ENCODE measurements at regions not wholly inside any gene's neighbourhood (a gene's known extent, or its start where the extent isn't known, plus 50 kb on each side); places are given as distances from the start of the nearest gene placed in this dataset.

DNA sequence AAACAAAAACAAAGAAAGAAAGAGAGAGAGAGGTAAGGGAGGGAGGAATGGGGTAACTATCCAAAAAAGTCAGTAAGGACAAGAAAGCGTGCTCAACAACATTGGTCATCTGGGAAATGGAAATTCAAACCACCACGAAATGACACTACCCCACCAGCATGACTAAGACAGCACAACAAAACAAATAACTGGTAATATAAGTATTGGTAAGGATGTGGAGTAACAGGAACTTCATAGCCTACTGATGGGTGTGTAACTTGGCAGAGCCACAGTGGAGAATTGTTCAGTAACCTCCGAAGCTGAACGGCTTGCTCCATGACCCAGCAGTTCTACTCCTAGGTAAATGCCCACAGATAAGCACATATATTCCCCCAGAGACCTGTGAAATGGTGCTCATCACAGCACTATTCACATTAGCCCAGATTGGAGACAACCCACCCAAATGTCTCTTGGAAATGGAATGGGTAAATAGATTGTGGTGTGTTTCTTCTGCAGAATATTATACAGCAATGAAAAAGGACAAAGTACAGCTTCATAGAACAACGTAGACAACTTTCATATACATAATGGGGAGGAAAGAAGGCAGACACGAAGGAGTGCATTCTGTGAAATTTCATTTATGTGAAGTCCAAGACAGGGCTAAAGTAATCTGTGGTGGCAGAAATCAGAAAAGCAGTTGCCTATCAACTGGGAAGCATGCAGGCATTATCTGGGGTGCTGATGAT lies 95.5 kb upstream of the ATP6AP2 start:
- DNase-seq (ENCODE audit: low read depth in 2 of 2) = no peak

DNA sequence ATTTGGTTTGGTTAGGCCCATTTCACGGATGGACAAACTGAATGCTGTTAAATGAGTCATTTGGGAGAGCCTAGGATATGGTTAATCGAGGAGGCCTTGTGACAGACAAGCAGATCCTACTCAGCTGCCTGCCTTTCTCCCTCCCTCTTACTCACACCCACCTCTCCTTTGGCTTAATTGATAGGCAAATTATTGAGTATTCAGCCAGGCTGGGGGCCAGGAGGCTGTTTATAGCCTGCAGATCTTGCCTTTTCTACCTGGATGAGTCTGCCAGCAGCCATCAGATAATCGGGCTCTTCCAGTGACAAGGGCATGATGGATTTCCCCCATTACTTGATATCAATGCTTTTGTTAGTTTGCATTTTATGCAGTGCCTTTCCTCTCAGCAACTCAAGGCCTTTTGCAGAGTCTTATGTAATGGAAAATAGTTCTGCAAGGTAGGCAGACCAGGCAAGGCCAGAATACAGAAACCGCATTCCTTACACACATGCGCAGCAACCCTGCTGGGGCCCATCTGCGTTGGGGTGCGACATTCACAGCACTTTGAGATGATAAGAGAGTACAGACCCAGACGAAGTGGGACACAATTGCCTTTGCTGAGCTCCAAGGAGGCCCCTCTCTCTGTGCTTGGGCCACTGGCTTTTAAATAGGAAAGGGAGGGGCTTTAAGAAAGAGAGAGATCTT lies 96.2 kb upstream of the ATP6AP2 start:
- no peak for DNase-seq (ENCODE audit: low read depth in 2 of 2)

GRCh38 chrX:40483502-40483901 lies 97.3 kb upstream of the ATP6AP2 start:
- no peak for DNase-seq (ENCODE audit: low read depth in 2 of 2)

DNA sequence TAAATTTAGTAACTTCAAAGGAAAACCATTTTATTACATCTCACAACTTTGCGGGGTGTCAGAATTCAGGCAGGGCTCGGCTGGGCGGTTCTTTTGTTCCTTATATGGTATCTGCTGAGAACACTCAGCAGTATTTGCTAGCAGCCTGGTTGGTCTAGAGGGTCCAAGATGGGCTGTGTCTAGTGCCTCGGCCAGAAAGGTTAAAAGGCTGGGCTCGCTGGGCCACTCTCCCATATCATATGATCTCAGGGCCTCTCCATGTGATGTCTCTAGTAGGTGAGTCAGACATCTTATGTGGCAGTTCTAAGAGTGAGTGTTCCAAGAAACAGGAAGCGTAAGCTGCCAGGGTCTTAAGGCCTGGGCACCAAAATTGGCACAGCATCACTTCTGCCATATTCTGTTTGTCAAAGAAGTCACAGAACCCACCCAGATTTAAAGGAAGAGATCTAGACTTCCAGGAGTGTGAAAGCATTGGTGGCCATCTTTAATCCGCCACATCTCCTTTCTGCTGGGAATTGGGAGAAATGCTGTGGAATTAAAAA lies 100.9 kb upstream of the ATP6AP2 start:
- no peak for DNase-seq (ENCODE audit: low read depth in 2 of 2)

- DNase-seq (ENCODE audit: low read depth in 2 of 2) = no peak
These were observed 102.2 kb upstream of the ATP6AP2 start for GRCh38 chrX:40478474-40479065.

DNA sequence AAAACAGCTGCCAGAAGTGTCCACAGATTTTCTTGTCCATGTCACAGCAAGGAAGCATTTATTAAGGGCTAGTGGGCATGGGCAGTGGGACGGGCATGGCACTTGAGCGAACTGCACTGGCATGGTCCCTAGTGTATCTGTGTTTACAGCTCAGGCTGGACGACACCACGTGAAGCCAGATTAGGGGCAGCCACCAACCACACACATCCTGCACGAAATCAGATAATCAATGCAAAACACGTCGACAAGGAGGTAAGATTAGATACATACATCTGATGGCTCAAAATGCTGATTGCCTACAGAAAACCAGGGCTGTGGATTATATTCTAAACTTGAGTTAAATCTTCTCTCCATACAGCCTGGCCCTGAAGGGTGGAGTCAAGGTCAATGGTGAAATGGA lies 103.8 kb upstream of the ATP6AP2 start:
- no peak for DNase-seq (ENCODE audit: low read depth in 2 of 2)

DNA sequence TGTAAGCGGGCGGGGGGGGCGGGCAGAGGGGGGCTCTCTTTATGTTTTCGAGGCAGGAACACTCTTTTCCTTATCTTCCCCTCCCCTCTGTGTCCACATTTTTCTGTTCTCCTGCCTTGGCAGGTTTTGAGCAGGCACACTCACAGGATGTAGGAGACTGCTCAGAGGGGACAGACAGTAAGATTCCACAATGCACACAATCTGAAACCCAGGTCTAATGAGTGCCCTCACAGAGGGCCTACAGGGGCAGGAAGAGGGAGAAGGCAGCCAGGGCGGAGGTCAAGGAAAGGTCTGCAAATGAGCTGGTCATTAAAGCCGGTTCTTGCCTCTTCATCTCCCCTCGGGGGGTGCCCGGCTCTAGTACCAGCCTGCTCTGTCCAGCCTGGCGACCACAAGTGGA lies 106.1 kb upstream of the ATP6AP2 start:
- no peak for DNase-seq (ENCODE audit: low read depth in 2 of 2)

DNA sequence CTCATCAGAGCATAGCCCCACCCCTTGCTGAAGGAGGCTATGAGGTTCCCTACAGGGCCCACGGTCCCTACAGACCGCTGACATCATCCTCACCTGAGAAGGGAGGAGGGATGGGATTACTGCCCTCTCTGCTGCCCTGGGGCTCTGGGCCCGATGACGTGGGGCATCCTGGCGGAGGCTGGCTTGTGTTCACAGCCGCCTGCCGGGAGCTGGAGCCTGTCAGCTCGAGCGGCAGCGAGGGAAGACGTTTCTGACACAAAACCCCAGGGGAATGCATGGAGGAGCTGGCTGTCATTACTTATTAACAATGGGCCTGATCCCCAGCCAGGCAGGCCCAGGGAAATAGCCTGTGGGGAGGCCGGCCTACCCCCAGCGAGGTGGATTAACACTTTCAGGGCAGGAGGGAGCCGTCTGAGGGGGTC lies 106.6 kb upstream of the ATP6AP2 start:
- no peak for DNase-seq (ENCODE audit: low read depth in 2 of 2)

GRCh38 chrX:40473460-40474204 lies 107.1 kb upstream of the ATP6AP2 start:
- DNase-seq (ENCODE audit: low read depth in 2 of 2) = no peak

GRCh38 chrX:40471965-40472648 lies 108.7 kb upstream of the ATP6AP2 start:
- no peak for DNase-seq (ENCODE audit: low read depth in 2 of 2)

GRCh38 chrX:40470830-40471429 lies 109.8 kb upstream of the ATP6AP2 start:
- DNase-seq (ENCODE audit: low read depth in 2 of 2) = no peak

GRCh38 chrX:40469316-40469715 lies 111.5 kb upstream of the ATP6AP2 start:
- no peak for DNase-seq (ENCODE audit: low read depth in 2 of 2)

DNA sequence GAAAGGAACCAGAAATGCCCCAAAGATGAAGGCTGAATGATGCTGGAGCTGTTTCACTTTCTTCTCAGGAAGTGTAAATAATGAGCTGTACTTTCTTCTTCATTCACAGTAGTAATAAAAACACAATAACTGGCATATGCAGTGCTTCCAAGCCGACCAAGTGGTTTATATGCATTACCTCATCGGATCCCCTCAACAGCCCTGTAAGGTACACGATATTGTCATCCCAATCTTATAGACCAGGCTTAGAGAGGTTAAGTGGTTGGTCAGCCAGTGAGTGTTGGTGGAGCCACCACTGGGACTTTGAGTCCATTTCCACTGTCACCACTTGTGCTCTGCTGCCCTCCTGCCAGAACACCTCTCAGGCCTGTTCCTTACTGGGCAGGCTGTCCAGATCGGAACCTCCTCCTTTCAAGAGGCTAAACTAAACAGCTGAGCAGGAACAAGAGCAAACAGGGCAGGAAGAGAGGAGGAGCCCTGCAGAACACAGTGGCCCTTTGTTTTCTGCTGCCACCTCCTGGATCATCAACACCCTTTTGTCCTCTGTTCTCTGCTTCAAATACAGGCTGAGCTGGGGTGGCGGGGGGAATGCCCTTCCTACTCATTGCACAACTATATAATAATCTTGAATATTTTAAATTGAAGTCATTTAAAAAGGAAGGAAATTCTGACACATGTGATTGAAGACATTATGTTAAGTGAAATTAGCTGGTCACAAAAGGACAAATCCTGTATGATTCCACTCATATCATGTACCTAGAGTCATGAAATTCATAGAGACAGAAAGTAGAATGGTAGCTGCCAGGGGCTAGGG lies 112.5 kb upstream of the ATP6AP2 start:
- DNase-seq (ENCODE audit: low read depth in 2 of 2) = no peak

DNA sequence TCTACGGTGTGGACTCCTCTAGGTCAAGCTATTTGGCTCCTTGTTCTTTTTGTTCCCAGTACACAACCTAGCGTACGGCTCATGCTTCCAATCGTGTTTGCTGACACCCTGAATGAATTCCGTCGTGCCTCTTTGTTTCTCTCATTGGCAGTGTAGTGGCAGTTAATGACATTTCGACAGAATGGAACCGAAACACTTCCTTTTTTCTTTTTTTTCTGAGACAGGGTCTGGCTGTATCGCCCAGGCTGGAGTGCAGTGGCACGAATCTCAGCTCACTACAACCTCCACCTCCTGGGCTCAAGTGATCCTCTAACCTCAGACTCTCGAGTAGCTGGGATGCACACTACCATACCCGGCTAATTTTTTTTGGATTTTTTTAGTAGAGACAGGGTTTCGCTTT lies 113.3 kb upstream of the ATP6AP2 start:
- no peak for DNase-seq (ENCODE audit: low read depth in 2 of 2)

- no peak for DNase-seq (ENCODE audit: low read depth in 2 of 2)
These were observed 114.8 kb upstream of the ATP6AP2 start for GRCh38 chrX:40465735-40466551.

- DNase-seq (ENCODE audit: low read depth in 2 of 2) = no peak
These were observed 118.0 kb upstream of the ATP6AP2 start for GRCh38 chrX:40462795-40463194.

DNA sequence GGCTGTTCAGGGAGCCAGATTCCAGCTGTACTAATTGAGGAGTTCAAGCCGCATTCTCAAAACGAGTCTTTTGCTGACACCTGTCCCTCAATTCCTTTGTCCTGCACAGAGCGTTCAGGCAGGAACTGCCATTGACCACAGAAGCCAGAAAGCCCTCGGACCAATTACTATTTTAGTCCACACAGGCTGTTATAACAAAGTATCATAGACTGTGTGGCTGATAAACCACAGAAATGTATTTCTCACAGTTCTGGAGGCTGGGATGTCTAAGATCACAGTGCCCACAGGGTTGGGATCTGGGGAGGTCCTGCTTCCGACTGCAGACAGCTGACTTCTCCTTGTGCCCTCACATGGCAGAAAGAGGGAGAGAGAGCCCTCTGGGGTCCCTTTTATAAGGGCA lies 119.8 kb upstream of the ATP6AP2 start:
- DNase-seq (ENCODE audit: low read depth in 2 of 2) = no peak

GRCh38 chrX:40459571-40460158 lies 121.1 kb upstream of the ATP6AP2 start:
- no peak for DNase-seq (ENCODE audit: low read depth in 2 of 2)

DNA sequence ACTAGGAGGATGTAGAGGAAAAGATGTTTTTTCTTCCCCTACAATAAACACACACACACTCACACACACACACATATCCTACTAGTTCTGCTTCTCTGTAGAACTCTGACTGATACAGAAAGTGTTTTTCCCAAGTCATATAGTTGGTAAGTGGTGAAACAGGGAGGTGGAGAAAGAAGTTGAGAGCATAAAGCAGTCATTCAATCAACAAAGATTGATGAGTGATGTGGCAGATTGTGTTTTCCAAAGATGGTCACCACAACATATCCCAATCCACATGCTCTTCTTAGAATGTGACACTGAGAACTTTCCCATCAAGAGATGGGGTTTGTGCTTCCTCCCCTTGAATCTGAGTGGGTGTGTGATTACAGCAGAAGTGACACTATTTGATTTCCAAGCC lies 123.4 kb upstream of the ATP6AP2 start:
- no peak for DNase-seq (ENCODE audit: low read depth in 2 of 2)
